GM12891 (cell line): ENCODE measurements at regions not wholly inside any gene's neighbourhood (a gene's known extent, or its start where the extent isn't known, plus 50 kb on each side); places are given as distances from the start of the nearest gene placed in this dataset.
"Not testable (repeated sequence)": the region's sequence is repeated elsewhere in the genome, so short reads cannot be mapped to it uniquely, and the experiment has no call there.

Experiments used
- DNase-seq: peaks from one replicate; pipeline ENCODE4 v3.0.0; 2011; ENCODE audit warnings: low spot score; ENCODE audit not compliant: insufficient read length
- FAIRE-seq: peaks from 2 replicates; lab custom pipeline; 2011; peaks lifted over from hg19 to GRCh38; lab: Jason Lieb, UNC
- PAX5 ChIP-seq: IDR thresholded peaks from 2 replicates; pipeline ENCODE4 v1.6.1; 2011; ENCODE audit warnings: low read length, moderate library complexity, mild to moderate bottlenecking; ENCODE audit not compliant: insufficient read depth, severe bottlenecking
- POLR2A ChIP-seq: IDR thresholded peaks from 2 replicates; pipeline ENCODE4 v1.6.1; 2011; ENCODE audit warnings: low read depth, low read length, control low read depth
- POLR2AphosphoS5 ChIP-seq: IDR thresholded peaks from 2 replicates; pipeline ENCODE4 v1.6.1; 2011; ENCODE audit warnings: low read depth, low read length, control low read depth
- POU2F2 ChIP-seq: IDR thresholded peaks from 2 replicates; pipeline ENCODE4 v1.6.1; 2011; ENCODE audit warnings: low read depth, mild to moderate bottlenecking, control low read depth, low read length, moderate library complexity
- SPI1 ChIP-seq: IDR thresholded peaks from 2 replicates; pipeline ENCODE4 v1.6.1; 2011; ENCODE audit warnings: low read depth, low read length, control low read depth
- TAF1 ChIP-seq: IDR thresholded peaks from 2 replicates; pipeline ENCODE4 v1.6.1; 2011; ENCODE audit warnings: low read depth, low read length, control low read depth

DNA sequence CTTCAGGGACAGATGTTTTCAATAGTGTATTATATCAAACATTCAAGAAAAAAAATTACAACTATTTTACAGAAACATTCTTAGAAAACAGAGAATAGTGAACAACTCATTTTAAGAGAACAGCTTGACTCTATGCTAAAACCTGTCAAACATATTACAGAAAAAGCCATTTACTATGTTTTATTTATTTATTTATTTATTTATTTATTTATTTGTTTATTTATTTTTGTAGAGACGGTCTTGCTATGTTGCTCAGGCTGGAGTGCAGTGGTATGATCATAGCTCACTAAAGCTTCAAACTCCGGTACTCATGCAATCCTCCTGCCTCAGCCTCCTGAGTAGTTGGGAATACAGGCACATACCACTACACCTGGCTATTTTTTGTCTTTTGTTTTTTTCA lies 317.9 kb upstream of the HTR1E start:
- FAIRE-seq (no peak), DNase-seq (no peak)
- TF ChIP-seq POU2F2 (no peak), TAF1 (no peak), POLR2AphosphoS5 (no peak), PAX5 (no peak), POLR2A (no peak), SPI1 (no peak)

DNA sequence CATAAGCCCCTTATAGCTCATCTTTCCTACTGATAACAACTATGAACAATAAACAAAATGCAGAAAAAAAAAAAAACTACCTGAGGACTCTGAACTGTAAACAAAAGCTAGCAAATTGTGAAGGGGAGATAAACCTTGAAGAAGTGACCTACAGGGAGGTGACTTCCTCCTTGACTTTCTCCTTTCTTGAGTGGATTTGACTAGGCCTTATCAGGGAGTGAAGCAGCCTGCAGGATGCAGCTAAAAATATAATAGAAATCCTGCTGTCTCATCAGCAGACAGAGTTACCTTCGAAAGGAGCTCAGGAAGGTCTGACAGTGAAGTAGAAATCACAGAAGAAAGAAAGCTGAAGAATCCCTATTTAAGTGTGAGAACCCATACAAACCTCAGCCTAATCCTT lies 322.0 kb upstream of the HTR1E start:
- FAIRE-seq (no peak), DNase-seq (no peak)
- TF ChIP-seq POU2F2, result no peak
- no peak for TF ChIP-seq TAF1
- TF ChIP-seq POLR2AphosphoS5, result no peak
- no peak for TF ChIP-seq POLR2A
- TF ChIP-seq PAX5, result no peak
- no peak for TF ChIP-seq SPI1

DNA sequence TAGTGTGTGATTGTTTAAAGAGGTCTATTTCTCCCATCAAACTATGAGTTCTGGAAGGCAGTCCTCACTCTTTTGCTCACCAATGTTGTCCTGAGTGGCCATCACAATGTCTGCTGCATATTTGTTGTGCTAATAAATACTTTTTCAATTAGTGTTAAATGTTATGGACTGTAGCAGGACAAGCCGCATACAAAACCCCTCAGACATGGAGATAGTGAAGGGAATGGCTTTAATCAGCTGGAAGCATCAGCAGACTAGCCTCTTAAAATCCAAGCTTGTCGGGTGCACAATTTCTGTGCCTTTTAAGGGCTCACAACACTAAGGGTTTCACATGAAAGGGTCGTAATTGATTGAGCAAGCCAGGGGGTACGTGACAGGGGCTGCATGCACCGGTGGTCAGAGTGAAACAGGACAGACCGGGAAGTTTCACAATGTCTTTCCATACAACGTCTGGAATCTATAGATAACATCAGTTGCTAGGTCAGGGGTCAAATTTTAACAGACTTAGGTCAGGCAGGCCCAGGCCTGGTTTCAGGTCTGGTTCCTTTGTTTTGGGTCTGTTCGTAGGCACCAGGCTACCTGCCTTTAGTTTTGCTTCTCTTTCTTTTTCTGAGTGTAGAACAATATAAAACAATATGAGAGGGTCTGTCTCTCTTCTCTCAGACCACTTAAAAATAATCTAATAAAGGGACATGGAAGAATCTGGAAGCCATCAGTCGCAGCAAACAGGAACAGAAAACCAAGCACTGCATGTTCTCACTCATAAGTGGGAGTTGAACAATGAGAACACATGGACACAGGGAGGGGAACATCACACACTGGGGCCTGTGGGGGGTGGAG lies 327.6 kb upstream of the HTR1E start:
- no peak for TF ChIP-seq SPI1
- TF ChIP-seq PAX5, result no peak
- no peak for TF ChIP-seq POLR2A
- TF ChIP-seq TAF1, result no peak
- no peak for TF ChIP-seq POU2F2
- TF ChIP-seq POLR2AphosphoS5, result no peak
- DNase-seq (no peak), FAIRE-seq (no peak)

DNA sequence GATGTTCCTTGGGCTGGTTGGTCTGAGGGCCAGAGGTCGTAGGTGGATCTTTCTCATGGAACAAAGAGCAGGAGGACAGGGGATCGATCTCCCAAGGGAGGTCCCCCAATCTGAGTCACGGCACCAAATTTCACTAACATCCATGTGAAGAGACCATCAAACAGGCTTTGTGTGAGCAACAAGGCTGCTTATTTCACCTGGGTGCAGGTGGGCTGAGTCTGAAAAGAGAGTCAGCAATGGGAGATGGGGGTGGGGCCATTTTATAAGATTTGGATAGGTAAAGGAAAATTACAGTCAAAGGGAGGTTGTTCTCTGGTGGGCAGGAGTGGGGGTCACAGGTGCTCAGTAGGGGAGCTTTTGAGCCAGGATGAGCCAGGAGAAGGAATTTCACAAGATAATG lies 334.0 kb upstream of the HTR1E start:
- not testable (repeated sequence) for FAIRE-seq

DNA sequence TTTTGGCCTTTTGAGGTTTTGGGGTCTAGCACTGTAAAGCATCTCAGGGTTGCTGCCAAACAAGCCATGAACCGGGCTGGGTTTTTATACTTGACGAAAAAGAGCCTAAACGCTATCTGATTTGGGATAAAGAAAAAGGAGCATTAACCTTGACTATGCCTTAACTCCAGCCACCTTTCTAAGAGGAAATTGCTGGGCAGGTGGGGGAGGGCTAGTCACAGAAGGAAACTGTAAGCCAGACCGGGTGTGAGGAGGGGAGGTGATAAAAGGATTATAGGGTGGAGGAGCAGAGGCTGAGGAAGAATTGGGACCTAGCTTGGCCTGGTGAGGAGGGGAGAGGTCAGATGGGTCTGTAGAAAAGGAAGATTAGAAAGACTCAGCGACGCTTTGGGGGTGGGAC lies 335.2 kb upstream of the HTR1E start:
- FAIRE-seq, DNase-seq: not testable (repeated sequence)

More for the DNA sequence above, 334.0 kb upstream of the HTR1E start:
- DNase-seq, result not testable (repeated sequence)

DNA sequence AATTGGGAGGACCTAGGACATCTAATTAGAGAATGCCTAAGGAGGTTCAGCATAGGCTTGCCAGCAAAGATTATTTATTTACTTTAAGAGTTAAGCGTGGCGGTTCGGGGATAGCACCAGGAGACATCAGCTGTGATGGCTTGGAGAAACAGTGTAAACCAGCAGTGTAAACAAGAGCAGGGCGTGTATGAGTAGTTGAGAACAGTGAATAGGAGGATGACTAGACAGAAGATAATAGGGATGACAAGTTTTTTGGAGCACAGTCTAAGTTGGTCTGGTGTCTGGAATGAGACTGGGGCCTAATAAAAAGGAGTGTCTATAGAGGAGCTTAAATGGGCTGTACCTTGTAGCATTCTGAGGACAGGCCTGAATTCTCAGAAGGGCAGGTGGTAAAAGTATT lies 338.4 kb upstream of the HTR1E start:
- FAIRE-seq, DNase-seq: not testable (repeated sequence)

DNA sequence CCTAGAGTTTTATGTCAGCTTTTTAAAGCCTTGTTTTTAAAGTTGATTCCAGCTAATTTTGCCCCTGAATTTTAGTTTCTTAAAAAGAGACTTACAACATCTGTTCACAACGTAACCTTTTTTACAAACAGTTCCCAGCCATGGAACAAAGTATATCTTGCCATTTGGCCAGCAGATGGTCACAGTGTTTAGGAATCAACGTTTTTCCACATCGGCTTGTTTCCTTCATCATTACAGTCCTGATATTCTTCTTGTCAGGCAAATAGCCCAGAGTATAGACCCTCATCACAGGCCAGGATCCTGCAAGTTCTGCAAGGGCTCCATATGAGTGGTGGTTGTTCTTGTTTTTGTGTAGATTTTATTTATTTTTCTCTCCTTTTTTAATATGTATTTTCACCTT lies 341.7 kb upstream of the HTR1E start:
- no peak for FAIRE-seq
- TF ChIP-seq PAX5 (no peak), POU2F2 (no peak), SPI1 (no peak), POLR2AphosphoS5 (no peak), POLR2A (no peak), TAF1 (no peak)
- DNase-seq, result no peak

DNA sequence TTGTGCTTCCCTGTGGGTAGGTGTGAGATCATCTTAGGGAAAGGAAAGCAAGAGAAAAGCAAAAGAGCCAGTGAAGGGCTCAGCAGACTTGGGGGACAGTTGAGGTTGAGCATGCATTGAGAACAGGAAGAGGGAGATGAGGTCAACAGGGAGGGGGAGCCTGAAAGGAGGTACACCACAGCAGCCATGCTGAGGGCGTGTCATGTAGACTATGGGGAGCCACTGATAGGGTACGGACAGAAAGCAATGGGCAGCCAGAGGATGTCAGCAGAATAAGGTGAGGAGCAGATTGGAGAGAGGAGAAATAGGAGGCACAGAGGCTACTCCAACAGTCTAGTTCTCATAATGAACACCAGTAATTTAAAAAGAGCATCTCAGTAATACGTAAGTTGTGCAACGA lies 351.1 kb upstream of the HTR1E start:
- no peak for FAIRE-seq

DNA sequence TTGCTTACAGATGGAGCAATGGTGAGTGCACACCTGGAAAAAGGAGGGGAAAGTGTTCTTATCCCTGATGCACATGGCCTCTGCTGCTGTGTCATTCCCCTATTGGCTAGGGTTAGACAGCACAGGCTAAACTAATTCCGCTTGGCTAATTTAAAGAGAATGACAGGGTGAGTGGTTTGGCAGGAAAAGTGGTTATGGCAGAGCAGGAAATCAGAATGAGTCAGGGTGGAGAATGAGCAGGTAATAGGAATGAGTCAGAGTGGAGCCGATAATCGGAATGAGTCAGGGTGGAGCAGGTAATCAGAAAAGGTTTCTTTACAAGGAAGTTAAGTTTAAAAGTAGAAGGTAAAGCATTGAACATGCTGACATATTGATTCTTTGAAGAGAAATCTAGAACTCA lies 355.5 kb upstream of the HTR1E start:
- FAIRE-seq (no peak), DNase-seq (no peak)
- TF ChIP-seq PAX5 (no peak), POLR2A (no peak), POLR2AphosphoS5 (no peak), SPI1 (no peak), POU2F2 (no peak), TAF1 (no peak)

More for the DNA sequence above, 351.1 kb upstream of the HTR1E start:
- DNase-seq, result no peak
- TF ChIP-seq PAX5 (no peak), POU2F2 (no peak), SPI1 (no peak), POLR2A (no peak), TAF1 (no peak), POLR2AphosphoS5 (no peak)

DNA sequence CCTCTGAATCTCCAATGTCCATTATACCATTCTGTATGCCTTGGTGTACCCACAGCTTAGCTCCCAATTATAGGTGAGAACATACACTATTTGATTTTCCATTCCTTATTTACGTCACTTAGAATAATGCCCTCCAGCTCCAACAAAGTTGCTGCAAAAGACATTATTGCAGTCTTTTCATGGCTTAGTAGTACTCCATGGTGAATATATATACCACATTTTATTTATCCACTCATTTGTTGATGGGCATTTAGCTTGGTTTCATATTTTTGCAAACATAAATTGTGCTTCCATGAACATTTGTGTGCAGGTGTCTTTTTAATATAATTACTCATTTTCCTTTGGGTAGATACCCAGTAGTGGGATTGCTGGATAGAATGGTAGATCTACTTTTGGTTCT lies 374.1 kb upstream of the HTR1E start:
- FAIRE-seq, result no peak
- no peak for DNase-seq

More for the DNA sequence above, 374.1 kb upstream of the HTR1E start:
- no peak for TF ChIP-seq TAF1
- TF ChIP-seq PAX5, result no peak
- no peak for TF ChIP-seq POU2F2
